ENCODE measurements at regions not wholly inside any gene's neighbourhood (a gene's known extent, or its start where the extent isn't known, plus 50 kb on each side); places are given as distances from the start of the nearest gene placed in this dataset.
"Not testable (repeated sequence)": the region's sequence is repeated elsewhere in the genome, so short reads cannot be mapped to it uniquely, and the experiment has no call there.

DNA sequence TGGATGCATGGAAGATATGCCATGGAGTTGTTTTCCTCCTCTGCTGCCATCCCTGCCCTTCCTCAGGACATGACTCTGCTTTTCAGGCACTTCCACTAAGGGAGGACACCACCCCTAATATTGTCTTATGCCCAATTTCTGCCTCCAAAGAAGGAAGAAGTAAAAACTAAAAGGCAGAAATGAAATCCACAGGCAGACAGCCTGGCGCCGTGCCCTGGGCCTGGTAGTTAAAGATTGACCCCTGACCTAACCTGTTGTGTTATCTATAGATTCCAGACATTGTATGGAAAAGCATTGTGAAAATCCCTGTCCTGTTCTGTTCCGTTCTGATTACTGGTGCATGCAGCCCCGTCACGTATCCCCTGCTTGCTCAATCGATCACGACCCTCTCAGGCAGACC lies 80.1 kb upstream of the PLAC8 start:
- not testable (repeated sequence) for TF ChIP-seq CTCF, POLR2A (IDR thresholded peaks at IDR 0.05)
